NCI-H748 (cell line): ENCODE measurements at regions not wholly inside any gene's neighbourhood (a gene's known extent, or its start where the extent isn't known, plus 50 kb on each side); places are given as distances from the start of the nearest gene placed in this dataset.

Source experiments
- DNase-seq: peaks from one replicate; lab custom pipeline; 2025; ENCODE audit not compliant: unreplicated experiment; lab: John Stamatoyannopoulos, UW

DNA sequence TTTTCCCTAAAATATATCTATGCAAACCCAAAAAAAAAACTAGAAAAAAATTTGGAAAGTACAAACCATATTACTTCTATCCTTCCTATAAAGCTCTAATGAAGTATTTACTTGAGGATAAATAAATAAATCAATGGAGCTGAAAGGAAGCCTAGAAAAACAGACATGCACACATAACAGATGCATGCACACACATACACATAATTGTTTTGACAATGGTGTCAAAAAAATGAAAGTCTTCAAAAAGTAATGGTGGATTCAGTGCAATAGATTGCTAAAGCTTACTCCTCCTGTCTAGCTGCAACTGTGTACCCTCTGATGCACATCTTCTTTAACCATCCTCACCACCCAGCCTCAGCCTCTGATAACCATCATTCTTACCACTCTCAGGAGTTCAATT lies 521.9 kb upstream of the RGS18 start:
- DNase-seq = no peak

DNA sequence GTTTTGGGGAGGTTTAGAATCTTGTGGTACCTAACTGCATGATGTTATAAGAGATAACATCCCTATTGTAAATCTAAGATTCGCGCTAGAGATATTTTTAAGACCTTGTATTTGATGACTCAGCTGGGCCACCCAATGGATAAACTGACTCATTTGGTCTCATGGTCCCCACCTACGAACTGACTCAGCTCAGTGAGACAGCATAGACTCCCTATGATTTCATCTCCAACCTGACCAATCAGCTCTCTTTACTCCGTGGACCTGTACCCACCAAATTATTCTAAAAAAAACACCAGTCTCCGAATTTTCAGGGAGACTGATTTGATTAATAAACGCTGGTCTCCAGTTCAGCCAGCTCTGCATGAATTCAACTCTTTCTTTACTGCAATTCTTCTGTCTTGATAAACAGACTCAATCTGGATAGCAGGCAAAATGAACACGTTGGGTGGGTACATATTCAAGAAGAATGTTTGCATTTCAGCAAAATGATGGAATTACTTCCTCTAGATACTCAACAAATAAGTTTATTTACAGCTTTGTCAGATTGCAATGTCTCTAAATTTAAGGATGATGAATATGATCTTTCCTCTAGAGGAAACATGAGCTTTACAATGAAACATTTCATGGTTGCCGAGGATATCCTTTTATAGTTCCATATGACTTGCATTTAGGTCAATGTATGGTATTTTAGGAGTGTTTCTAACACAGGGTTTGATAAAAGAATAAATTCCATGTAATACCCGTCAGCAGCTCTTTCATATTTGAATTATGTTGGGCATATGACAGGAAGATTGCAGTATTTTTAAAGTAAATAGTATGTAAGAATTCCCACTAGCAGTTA lies 516.6 kb upstream of the RGS18 start:
- DNase-seq = no peak

DNA sequence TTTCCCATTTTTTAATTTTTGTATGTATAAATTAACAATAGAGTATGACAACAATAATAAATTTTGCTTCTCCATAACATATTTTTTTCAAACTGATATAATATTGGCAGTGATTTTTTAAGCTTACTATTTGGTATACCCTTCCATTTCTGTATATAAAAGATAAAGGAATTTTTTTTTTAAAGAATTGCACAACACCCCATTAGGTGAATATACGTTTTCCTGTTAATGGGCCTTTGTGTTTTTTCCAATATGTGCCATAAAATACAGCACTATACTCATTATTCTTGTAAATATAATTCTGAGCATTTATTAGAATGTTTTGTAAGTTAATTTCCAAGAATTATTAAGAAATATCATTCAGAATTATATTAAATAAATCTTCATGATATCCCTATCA lies 515.2 kb upstream of the RGS18 start:
- DNase-seq = no peak

DNA sequence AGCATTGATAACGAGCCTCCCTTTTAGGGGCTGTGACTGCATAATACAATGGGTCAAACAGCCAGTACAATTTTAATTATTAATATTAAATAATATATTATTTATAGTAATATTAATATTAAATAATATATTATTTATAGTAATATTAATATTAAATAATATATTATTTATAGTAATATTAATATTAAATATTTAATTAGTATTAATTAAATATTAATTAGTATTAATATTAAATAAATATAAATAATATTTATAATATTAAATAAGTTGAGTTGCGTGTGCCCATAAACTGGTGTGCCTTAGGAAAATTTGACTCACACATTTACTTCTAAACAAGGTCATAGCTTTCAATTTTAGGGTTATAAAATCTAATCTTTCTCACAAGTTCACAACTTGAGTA lies 509.3 kb upstream of the RGS18 start:
- DNase-seq = no peak

DNA sequence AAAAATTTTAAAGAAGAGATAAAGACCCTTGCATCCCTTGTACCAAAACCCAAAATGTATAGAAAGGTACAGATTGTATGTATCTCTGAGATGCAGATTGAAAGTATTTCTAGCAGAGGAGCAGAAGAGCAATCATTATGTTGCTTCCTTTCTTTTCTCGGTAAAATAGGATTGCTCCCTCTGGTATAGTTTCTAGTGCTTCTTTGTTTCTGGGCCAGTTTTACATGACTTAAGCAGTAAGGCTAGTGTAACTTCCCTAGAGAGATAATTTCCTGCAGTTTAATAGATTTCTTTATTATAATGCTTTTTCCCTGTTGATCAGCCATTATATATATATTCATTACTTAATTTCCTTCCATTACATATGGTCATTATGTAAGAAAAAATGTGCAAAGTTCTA lies 496.2 kb upstream of the RGS18 start:
- no peak for DNase-seq

DNA sequence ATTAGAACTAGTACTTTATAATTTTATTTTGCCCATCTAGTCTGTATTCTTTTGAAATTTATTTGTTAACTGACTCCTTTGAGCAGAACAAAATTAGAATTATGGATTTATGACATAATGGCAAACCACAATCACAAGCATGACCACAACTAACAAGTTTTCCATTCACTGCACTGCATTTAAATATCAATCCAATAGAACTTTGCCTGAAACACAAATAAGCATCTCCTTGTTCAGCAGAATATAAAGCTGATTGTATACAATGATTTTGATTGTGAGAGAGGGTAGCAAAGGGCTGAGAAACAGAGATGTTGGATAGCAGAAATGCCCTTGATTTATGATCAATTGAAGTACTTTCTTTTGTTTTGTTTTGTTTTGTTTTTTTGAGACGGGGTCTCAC lies 495.5 kb upstream of the RGS18 start:
- DNase-seq = no peak

DNA sequence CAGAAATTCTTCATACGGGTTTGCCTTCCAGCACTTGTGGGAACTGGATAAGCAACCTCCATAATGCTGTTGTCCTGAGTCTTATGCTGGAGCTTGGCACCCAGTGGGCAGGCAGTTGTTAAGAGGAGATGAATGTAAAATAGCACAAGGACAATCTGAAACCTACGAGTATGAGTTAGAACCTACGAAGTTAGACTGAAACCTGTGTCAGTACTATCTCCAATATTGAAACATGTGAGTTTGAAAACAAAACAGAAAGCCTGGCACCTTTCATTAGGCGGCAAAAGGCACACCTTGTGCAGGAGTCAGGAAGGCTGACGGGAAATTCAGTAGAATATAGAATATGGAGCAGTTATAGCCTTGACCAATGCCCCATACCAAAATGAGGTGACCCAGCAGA lies 489.7 kb upstream of the RGS18 start:
- DNase-seq = no peak

DNA sequence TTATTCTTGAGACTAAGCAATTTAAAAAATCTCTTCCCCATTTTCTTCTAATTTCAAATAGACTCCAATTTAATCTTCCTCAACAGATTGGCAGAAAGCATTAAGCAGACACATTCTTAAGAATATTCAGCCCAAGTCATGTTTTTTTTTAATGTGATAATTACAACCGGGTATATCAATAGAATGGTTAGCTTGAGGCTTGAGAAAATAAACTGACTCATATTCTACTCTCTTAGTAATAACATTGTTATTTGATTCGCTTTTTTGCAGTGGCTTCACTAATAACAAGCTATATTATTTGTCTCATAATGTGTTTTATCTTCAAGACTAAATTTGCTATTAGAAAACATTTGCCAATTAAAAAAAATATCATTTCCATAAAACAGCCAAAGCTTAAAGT lies 488.6 kb upstream of the RGS18 start:
- no peak for DNase-seq

DNA sequence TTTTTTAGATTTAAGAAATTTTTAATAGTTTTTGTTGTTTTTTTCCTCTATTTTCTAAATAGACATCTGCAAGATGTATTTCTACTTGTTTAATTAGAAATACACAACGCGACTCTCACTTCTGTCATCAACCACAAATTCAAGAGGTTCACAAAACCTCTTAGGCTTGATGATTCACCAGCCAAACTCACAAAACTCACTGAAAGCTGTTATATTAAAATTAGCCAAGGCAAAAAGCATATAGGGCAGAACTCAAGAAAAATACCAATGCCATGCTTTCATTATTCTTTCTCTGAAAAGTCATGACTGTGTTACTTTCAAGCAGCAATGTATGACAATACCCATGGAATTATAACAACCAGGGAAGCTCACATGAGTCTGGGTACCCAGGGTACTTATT lies 487.0 kb upstream of the RGS18 start:
- DNase-seq = no peak

DNA sequence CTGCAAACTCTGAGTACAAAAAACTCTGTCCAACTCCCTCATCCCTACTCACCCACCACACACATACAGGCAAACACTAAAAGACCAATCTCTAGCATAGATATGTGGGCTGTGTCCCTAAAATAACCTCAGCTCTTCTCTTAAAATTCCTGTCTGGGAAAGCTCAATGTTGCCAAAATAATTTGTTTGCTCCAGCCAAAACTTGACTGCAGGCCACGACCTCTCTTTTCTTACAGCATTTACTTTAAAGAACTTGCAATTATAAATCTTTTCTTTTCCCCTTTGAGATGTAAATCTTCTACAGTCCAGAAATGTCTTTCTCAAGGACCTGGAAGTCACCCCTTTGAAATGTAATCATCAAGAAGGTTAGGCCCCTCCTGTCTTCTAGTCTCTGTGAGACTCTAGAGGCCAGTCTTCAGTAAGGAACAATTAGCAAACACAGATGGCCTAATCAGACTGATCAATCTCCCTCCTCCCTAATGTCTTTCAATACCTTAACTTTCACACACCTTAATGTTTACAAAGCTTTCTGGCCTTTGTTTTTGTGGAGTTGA lies 483.6 kb upstream of the RGS18 start:
- DNase-seq = no peak

DNA sequence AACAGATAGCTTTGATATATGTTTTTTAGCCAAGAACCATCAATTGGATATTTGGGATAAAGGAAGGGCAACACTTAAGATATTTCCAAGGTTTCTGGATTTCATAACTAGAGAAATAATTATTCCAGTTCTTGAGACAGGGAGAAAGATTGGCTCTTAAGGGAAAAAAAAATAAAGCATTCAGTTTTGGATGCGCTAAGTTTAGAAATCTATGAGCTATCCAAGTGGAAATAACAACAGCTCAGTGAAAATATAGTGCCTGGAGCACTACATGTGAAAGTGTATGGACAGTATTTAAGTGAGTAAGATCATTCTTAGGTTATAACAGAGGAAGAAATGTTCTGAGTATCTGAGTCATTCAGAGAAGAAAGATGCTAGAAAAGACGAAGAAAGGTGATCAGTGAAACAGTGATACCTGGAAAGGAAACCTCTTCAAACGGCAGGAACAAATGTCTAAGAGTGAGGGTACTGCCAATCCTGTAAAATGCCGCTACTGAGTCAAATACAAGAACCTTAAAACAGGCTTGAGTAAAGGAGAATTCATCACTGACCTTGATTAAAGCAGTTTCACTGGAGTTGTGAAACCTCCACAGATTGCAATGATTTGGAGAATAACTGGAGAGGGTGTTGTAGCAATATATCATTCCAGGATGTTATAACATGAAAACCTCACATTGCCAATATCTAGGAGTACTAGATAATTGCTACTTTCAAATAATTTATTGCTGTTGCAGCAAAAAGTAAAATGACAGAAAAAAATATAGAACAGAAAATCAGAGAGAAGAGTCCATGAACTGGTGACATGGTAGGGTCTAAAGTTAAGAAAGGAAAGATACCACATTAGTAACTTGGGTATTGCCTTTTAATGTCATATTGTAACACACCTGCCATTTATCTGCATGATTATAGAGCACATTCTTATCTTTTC lies 482.1 kb upstream of the RGS18 start:
- no peak for DNase-seq

DNA sequence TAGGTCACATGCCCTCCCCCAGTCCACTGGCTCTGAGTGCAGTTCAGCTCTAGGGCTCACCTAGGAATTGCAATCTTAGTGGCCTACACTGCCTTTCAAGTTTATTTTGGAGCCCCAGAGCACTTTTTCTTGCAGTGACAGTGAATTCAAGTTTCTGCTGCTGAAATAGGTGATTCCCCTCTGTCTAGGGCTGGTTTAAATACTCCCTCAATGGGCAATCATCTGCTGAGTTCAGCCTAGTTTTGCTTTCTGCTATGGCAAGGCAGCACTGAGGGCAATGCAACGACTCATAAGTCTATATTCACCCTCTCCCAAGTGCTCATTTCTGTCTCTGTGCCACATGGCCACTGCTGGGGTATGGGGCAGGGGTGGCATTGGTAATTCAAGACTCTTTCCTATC lies 472.6 kb upstream of the RGS18 start:
- DNase-seq = no peak

DNA sequence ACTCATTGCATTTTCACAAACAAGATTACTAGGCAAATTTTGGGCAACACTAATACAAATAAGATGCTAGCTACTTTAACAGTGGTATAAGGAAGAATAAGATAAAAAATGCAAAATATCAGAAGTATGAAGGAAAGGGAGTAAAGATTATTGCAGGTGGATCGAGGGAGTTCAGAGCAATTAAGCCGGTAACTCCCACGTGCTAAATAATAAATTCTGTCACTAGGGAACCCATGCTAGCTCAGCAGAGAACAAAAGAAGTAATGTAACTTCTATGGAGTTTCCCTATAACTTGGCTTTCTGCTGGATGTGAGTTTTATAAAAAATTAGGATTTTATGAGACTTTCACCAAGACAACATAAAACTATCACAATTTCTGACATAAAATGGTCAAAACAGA lies 470.5 kb upstream of the RGS18 start:
- no peak for DNase-seq

DNA sequence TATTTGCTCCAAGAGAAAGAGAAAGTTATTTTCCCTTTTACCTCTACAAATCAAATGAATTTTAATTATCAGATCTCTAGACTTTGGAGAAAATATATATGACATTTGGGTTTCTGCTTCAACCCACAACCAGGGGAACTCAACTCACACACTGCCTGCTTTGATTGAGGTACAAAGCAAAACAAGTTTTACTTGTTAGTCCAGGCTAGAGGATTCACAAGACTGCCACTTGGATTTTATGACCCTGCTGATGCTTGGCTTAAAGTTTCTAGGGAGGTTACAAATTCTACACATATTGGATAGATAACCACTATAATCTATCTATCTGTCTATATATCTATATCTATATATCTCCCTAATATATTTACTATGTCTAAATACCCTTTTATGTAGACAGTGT lies 467.3 kb upstream of the RGS18 start:
- DNase-seq = peak; percentile 0

DNA sequence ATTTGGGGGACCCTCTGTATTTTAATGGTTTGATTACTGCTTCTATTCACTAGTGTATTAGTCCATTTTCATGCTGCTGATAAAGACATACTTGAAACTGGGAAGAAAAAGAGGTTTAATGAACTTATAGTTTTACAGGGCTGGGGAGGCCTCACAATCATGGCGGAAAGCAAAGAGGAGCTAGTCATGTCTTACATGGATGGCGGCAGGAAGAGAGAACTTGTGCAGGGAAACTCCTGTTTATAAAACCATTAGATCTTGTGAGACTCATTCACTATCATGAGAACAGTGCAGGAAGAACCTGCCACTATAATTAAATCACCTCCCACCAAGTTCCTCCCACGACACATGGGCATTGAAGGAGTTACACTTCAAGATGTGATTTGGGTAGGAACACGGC lies 464.5 kb upstream of the RGS18 start:
- no peak for DNase-seq

DNA sequence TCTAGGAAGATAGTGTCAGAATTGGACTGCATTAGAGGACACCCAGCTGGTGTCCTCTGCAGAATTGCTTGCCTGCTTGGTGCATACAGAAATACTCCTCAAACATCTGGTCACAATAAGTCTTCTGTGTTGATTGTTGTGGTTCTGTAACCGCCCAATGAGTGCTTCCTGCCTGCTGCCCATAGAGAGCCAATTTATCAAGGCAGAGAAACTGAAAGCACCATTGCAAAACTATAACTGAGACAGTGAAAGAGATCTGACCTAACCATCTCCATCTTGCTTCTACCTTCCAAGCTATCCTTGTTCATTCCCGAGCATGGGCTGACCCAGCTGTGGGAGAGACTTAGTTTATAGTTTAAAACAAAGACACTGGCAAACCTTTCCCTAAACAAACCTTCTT lies 462.4 kb upstream of the RGS18 start:
- no peak for DNase-seq

DNA sequence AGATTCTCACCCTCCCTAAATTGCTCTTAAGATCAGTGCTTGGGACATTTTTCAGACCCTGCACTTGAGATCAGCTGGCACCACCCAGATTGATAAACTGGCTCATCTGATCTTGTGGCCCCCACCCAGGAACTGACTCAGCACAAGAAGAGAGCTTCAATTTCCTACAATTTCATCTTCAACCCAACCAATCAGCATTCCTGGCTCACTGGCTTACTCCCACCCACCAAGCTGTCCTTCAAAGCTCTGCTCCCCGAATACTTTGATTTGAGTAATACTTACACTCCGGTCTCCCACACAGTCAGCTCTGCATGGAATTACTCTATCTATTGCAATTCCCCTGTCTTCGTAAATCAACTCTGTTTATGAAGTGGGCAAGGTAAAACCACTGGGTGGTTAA lies 461.9 kb upstream of the RGS18 start:
- no peak for DNase-seq

DNA sequence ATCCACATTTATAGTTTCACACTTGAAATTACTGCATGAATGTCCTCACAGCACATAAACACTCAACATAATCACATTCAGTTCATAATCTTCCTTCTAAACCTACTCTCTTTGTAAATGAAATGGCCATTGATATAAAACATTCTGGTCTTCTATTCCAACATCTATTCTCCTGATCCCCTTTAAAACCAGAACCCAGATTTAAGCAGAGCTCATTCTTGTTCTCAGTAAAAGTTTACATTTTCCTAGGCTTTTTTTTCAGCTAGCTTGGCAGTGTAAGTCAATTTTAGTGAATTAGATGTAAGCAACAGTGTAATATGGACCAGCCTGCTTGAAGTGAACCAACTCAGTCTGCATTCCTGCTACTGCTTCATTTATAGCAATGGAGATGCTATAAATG lies 460.7 kb upstream of the RGS18 start:
- DNase-seq = no peak

DNA sequence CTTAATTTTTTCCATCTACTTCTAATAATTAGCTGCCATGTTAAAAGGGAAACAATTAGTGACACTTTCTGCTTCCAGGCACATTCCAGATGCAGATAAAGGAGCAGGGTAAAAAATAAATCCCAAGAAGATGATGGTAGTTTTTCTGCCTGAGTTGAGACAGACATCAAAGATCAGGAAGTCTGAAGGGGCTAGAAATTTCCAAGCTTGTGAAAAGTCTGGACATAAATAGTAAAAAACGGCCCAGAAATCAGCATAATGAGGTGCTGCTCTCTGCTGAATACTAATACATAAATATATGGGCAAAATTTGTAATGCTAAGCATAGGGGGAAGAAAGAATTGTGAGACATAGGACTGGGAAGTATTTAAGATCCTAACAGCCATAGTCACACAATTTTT lies 460.0 kb upstream of the RGS18 start:
- no peak for DNase-seq

DNA sequence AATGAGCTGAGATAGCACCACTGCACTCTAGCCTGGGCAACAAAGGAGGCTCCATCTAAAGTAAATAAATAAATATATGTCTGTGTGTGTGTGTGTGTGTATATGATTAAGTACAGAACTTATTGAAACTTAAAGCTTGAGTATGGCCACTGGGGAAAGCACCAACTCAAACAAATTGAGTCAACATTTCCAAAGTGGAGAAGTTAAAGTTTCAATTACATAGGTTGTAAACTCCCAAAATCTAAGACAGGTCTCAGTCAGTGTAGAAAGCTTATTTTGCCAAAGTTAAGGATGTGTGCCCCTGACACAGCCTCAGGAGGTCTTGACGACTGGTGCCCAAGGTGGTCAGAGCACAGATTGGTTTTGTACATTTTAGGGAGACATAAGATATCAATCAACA lies 458.9 kb upstream of the RGS18 start:
- no peak for DNase-seq

DNA sequence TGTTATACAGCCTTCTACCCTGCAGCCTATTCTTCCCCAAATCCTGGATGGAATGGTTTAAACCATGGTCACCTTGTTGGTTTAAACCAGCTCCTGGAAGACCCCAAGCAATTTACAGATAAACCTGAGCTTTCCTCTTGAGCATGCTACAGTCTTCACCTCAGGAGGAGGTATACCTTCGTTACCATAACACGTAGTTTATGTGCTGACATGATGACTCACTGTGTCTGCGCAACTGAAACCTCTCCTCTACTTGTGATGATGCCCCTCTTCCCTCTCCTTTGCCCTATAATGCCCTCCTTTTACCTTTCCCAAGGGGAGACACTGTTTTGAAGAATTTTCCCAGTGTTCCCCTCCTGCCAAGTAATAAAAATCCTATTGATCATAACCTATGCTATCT lies 457.3 kb upstream of the RGS18 start:
- DNase-seq = no peak

DNA sequence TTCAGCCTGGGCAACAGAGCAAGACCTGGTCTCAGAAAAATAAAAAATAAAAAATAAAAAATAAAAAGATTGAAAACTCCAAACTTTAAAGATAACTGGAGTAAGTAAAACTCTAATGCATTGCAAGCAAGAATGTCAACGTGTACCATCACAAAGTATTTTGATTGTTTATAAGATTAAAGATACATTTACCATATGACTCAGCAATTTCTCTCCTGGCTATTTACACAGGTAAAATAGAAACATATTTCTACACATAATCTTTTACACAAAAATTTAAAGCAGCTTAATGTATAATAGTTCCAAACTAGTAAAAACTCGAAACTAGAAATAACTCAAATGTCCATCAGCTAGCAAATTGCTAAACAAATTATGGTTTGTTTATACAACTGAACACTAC lies 456.1 kb upstream of the RGS18 start:
- no peak for DNase-seq
